SK-N-SH (cell line): ENCODE measurements at regions not wholly inside any gene's neighbourhood (a gene's known extent, or its start where the extent isn't known, plus 50 kb on each side); places are given as distances from the start of the nearest gene placed in this dataset.

Experiments
- CTCF ChIA-PET: fragments of 300-600, 350-600 bp; formaldehyde crosslinking; extraction: SDS; loops from one replicate; lab custom pipeline; 2021; lab: Yijun Ruan, JAX
- POLR2A ChIA-PET: fragments of 350-600 bp; sonication (Branson Sonifier 250); formaldehyde crosslinking; extraction: SDS; loops from one replicate; lab custom pipeline; 2020; ENCODE audit warnings: antibody characterized with exemption, inconsistent platforms; lab: Yijun Ruan, JAX
- DNase-seq: peaks from one replicate; pipeline ENCODE4 v3.0.0; 2012
- H2AFZ ChIP-seq: fragments of 200-600 bp; sonication (generic); 2 replicates; pipeline ENCODE4 v1.8.1; 2016; ENCODE audit warnings: antibody characterized with exemption, mild to moderate bottlenecking, low read depth
- H3F3A ChIP-seq: fragments of 200-600 bp; sonication (generic); replicated peaks from 2 replicates; pipeline ENCODE3; 2016; ENCODE audit warnings: antibody characterized with exemption, mild to moderate bottlenecking; ENCODE audit not compliant: insufficient read depth
- H3K27ac ChIP-seq, 2 experiments: fragments of 200-500 bp in 1 of 2; fragments of 200-600 bp in 1 of 2; sonication (Bioruptor generic) in 1 of 2; sonication (generic), shearing (Covaris generic) in 1 of 2; 2 replicates each; pipeline versions ENCODE4 v1.5.1 to v1.6.1; 2014 to 2016; ENCODE audit warnings: low read depth in 2 of 2, inconsistent platforms in 1 of 2, low read length in 1 of 2, mild to moderate bottlenecking in 1 of 2, mixed read lengths in 1 of 2
- H3K27me3 ChIP-seq: fragments of 200-600 bp; sonication (generic), shearing (Covaris generic); 2 replicates; pipeline ENCODE4 v1.6.1; 2016; ENCODE audit warnings: mixed run types; ENCODE audit not compliant: insufficient read depth
- H3K36me3 ChIP-seq, 2 experiments: fragments of 200-500 bp in 1 of 2; fragments of 200-600 bp in 1 of 2; sonication (Bioruptor generic) in 1 of 2; sonication (generic) in 1 of 2; replicated peaks in 1 of 2; 2 replicates each; pipeline versions ENCODE3 to v1.5.1; 2014 to 2016; ENCODE audit warnings: low read length in 1 of 2, mild to moderate bottlenecking in 1 of 2; ENCODE audit not compliant: insufficient read depth in 2 of 2, control insufficient read depth in 1 of 2
- H3K4me1 ChIP-seq, 2 experiments: fragments of 200-500 bp in 1 of 2; fragments of 200-600 bp in 1 of 2; sonication (Bioruptor generic) in 1 of 2; sonication (generic), shearing (Covaris generic) in 1 of 2; 2 replicates each; pipeline versions ENCODE4 v1.5.1 to v1.6.1; 2014 to 2016; ENCODE audit warnings: low read depth in 1 of 2, low read length in 1 of 2, mixed run types in 1 of 2; ENCODE audit not compliant: insufficient read depth in 2 of 2, control insufficient read depth in 1 of 2
- H3K4me2 ChIP-seq: fragments of 200-600 bp; sonication (generic), shearing (Covaris generic); 2 replicates; pipeline ENCODE4 v1.6.1; 2017; ENCODE audit warnings: mixed run types
- H3K4me3 ChIP-seq, 2 experiments: fragments of 200-500 bp in 1 of 2; fragments of 200-600 bp in 1 of 2; sonication (Bioruptor generic) in 1 of 2; sonication (generic), shearing (Covaris generic) in 1 of 2; 2 replicates each; pipeline versions ENCODE4 v1.5.1 to v1.8.1; 2014 to 2016; ENCODE audit warnings: low read depth in 2 of 2, inconsistent platforms in 1 of 2, low read length in 1 of 2, mild to moderate bottlenecking in 1 of 2, mixed read lengths in 1 of 2, moderate library complexity in 1 of 2
- H3K79me2 ChIP-seq: fragments of 200-600 bp; sonication (generic); 2 replicates; pipeline ENCODE4 v1.8.1; 2017; ENCODE audit warnings: mild to moderate bottlenecking; ENCODE audit not compliant: insufficient read depth
- H3K9ac ChIP-seq: fragments of 200-600 bp; sonication (generic); 2 replicates; pipeline ENCODE4 v1.6.1; 2017; ENCODE audit warnings: mixed run types
- H3K9me2 ChIP-seq: fragments of 200-600 bp; sonication (generic); 2 replicates; pipeline ENCODE4 v1.6.1; 2017; ENCODE audit warnings: mixed run types
- H3K9me3 ChIP-seq: fragments of 200-600 bp; sonication (generic); 2 replicates; pipeline ENCODE4 v1.6.1; 2017; ENCODE audit warnings: mixed run types, mild to moderate bottlenecking, moderate library complexity
- H4K20me1 ChIP-seq: fragments of 200-600 bp; sonication (generic); 2 replicates; pipeline ENCODE4 v1.6.1; 2017; ENCODE audit warnings: mild to moderate bottlenecking, mixed run types; ENCODE audit not compliant: insufficient read depth
- CHD2 ChIP-seq: fragments of 150-350 bp; IDR thresholded peaks from 2 replicates; pipeline ENCODE4 v1.6.1; 2018; ENCODE audit warnings: low read length; ENCODE audit not compliant: partially characterized antibody
- ELF1 ChIP-seq: IDR thresholded peaks from 2 replicates; pipeline ENCODE4 v1.4.0; 2012
- EZH2phosphoT487 ChIP-seq: fragments of 200-600 bp; sonication (generic); IDR thresholded peaks from 2 replicates; pipeline ENCODE4 v1.6.1; 2017; ENCODE audit warnings: low read depth, mixed run types, mild to moderate bottlenecking, antibody characterized with exemption, moderate library complexity, borderline replicate concordance
- FOSL2 ChIP-seq: IDR thresholded peaks from 2 replicates; pipeline ENCODE4 v1.4.0; 2012; ENCODE audit warnings: low read depth, mild to moderate bottlenecking, moderate library complexity, borderline replicate concordance
- GATA2 ChIP-seq: sonication (generic); formaldehyde crosslinking; IDR thresholded peaks from 2 replicates; pipeline ENCODE4 v1.5.0; 2020; ENCODE audit warnings: mild to moderate bottlenecking, missing genetic modification reagents
- MEF2A ChIP-seq: IDR thresholded peaks from 2 replicates; pipeline ENCODE4 v1.4.0; 2012; ENCODE audit warnings: low read depth, borderline replicate concordance
- NFIC ChIP-seq: IDR thresholded peaks from 2 replicates; pipeline ENCODE4 v1.4.0; 2012; ENCODE audit warnings: borderline replicate concordance
- NRF1 ChIP-seq: IDR thresholded peaks from 2 replicates; pipeline ENCODE4 v1.6.1; 2012; ENCODE audit warnings: low read depth, mild to moderate bottlenecking, low read length
- POLR2AphosphoS5 ChIP-seq: IDR thresholded peaks from 2 replicates; pipeline ENCODE4 v1.6.1; 2012; ENCODE audit warnings: low read depth, low read length
- REST ChIP-seq: IDR thresholded peaks from 2 replicates; pipeline ENCODE4 v1.6.1; 2012; ENCODE audit warnings: mild to moderate bottlenecking, low read depth, low read length, moderate library complexity
- SIN3A ChIP-seq: IDR thresholded peaks from 2 replicates; pipeline ENCODE4 v1.6.1; 2012; ENCODE audit warnings: low read depth, mild to moderate bottlenecking, low read length, moderate library complexity, borderline replicate concordance
- TCF12 ChIP-seq: IDR thresholded peaks from 2 replicates; pipeline ENCODE4 v1.4.0; 2012
- WGBS: methylation state at CpG from one replicate; pipeline ENCODE4 v1.1.6; 2017; ENCODE audit warnings: low lambda C conversion rate; 5-methylcytosine and 5-hydroxymethylcytosine counted together
- TF ChIP-seq, protein P1 (sequence below): IDR thresholded peaks from 2 replicates; pipeline ENCODE4; 2012

DNA sequence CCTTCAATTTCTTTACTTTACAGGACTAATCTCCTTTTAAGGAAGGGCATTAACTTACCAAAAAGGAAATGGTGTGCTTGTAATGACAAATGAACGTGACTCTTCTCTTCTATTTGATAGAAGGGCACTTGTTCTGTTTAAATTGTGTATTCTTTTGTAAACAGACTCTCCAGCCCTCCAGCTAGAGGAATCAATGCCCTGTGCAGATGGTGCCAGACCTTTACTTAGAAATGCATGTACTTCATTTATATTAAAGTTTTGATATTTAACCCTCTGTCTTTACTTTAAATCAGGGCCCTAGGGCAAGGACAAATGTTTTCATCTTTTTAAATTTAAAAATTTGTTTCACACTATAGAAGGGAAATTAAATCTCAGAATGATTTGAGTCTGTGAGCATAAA is 355.1 kb downstream of the GBE1 start:
- Histone ChIP-seq H3F3A (no peaks in the 10 kb centered on the region), H3K79me2 (no peaks in the 10 kb centered on the region), H3K4me3 (no peak overlapping the region), H4K20me1 (no peaks in the 10 kb centered on the region), H2AFZ (no peak overlapping the region), H3K9me3 (no peaks in the 10 kb centered on the region), H3K9me2 (no peaks in the 10 kb centered on the region), H3K9ac (no peak overlapping the region), H3K4me2 (no peak overlapping the region), H3K4me1 (peaks cover 0 to 2% of the 10 kb centered on the region in 2 experiments; a peak in 2 of 4 replicates), H3K27ac (no peak overlapping the region), H3K27me3 (no peaks in the 10 kb centered on the region), H3K36me3 (no peaks in the 10 kb centered on the region)
- TF ChIP-seq SIN3A, result no peak
- no peak for TF ChIP-seq REST
- TF ChIP-seq FOSL2, result no peak
- TF ChIP-seq, protein P1, sequence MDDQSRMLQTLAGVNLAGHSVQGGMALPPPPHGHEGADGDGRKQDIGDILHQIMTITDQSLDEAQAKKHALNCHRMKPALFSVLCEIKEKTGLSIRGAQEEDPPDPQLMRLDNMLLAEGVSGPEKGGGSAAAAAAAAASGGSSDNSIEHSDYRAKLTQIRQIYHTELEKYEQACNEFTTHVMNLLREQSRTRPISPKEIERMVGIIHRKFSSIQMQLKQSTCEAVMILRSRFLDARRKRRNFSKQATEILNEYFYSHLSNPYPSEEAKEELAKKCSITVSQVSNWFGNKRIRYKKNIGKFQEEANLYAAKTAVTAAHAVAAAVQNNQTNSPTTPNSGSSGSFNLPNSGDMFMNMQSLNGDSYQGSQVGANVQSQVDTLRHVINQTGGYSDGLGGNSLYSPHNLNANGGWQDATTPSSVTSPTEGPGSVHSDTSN, result no peak
- TF ChIP-seq EZH2phosphoT487, result no peak
- TF ChIP-seq NRF1, result no peak
- no peak for TF ChIP-seq POLR2AphosphoS5
- no peak for TF ChIP-seq MEF2A
- TF ChIP-seq NFIC, result no peak
- no peak for TF ChIP-seq CHD2
- TF ChIP-seq TCF12, result no peak
- no peak for TF ChIP-seq ELF1
- no peak for TF ChIP-seq GATA2 (CRISPR knock-in tag)
- WGBS, result 53% methylated on average over 1 of the region's 1 CpG
- POLR2A ChIA-PET, result no interaction called here
- CTCF ChIA-PET, result interaction anchor here (1.0 to 1.2 kb wide), 2 partner anchors 13 to 103 kb away, joined by 4 to 5 read pairs; no protein-coding TSS in a partner anchor
- DNase-seq, result no peak
